ENCODE measurements at regions not wholly inside any gene's neighbourhood (a gene's known extent, or its start where the extent isn't known, plus 50 kb on each side); places are given as distances from the start of the nearest gene placed in this dataset.

DNA sequence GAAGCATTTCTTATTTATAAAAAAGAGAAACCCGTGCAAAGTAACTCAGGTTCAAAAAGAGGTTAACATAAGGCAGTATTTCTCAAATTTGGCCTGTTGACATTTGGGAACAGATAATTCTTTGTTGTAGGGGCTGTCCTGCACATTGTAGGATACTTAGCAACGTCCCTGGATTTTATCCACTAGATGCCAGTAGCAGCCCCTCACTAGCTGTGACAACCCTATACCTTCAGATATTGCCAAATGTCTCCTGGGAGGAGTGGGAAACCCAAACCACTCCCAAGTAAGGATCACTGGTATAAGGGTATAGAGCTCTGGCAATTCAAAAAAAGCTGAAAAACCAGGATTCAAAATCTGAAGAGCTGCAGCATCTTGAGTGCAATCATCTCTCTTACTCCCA, 202.3 kb upstream of the PRKCQ start:
- H3K4me2 ChIP-seq, result no peak overlapping the region
- no peak overlapping the region for H2AFZ ChIP-seq
- no peaks in the 10 kb centered on the region for H4K20me1 ChIP-seq (ENCODE audit: insufficient read depth, poor library complexity, severe bottlenecking)
- TF ChIP-seq EZH2phosphoT487 (IDR thresholded peaks at IDR 0.05; ENCODE audit: low read depth, severe bottlenecking, unreplicated experiment), result no peak
- TF ChIP-seq EZH2 (IDR thresholded peaks at IDR 0.05; ENCODE audit: borderline replicate concordance), result no peak
- no peak for TF ChIP-seq CTCF (IDR thresholded peaks at IDR 0.05; ENCODE audit: poor library complexity)
- WGBS (ENCODE audit: low lambda C conversion rate, missing lambda C conversion rate), result 46% methylated on average over 2 of the region's 2 CpGs
- H3K36me3 ChIP-seq (replicated peaks; ENCODE audit: insufficient read depth, low read depth), result no peaks in the 10 kb centered on the region
- H3K4me1 ChIP-seq (ENCODE audit: insufficient read depth), result no peaks in the 10 kb centered on the region
- no peaks in the 10 kb centered on the region for H3K79me2 ChIP-seq
- no peaks in the 10 kb centered on the region for H3K9me3 ChIP-seq (ENCODE audit: low read depth)
- no peaks in the 10 kb centered on the region for H3K27me3 ChIP-seq
- H3K9me2 ChIP-seq (replicated peaks; ENCODE audit: insufficient read depth), result no peaks in the 10 kb centered on the region
- H3K27ac ChIP-seq, result no peak overlapping the region
- no peak for DNase-seq (ENCODE audit: low spot score)
- no peak overlapping the region for H3K4me3 ChIP-seq

GRCh38 chr10:6781133-6781770, 201.2 kb upstream of the PRKCQ start:
- no peaks in the 10 kb centered on the region for H3K9me3 ChIP-seq (ENCODE audit: low read depth)
- H3K9me2 ChIP-seq (replicated peaks; ENCODE audit: insufficient read depth), result no peaks in the 10 kb centered on the region
- H3K79me2 ChIP-seq, result no peaks in the 10 kb centered on the region
- no peaks in the 10 kb centered on the region for H3K36me3 ChIP-seq (replicated peaks; ENCODE audit: insufficient read depth, low read depth)
- no peak for DNase-seq (ENCODE audit: low spot score)
- H3K4me2 ChIP-seq, result no peak overlapping the region
- no peak overlapping the region for H3K27ac ChIP-seq
- no peaks in the 10 kb centered on the region for H3K27me3 ChIP-seq
- H2AFZ ChIP-seq, result no peak overlapping the region
- no peaks in the 10 kb centered on the region for H4K20me1 ChIP-seq (ENCODE audit: insufficient read depth, poor library complexity, severe bottlenecking)
- no peak overlapping the region for H3K4me3 ChIP-seq
- 68% methylated on average over 3 of the region's 3 CpGs for WGBS (ENCODE audit: low lambda C conversion rate, missing lambda C conversion rate)
- no peaks in the 10 kb centered on the region for H3K4me1 ChIP-seq (ENCODE audit: insufficient read depth)
- TF ChIP-seq EZH2 (IDR thresholded peaks at IDR 0.05; ENCODE audit: borderline replicate concordance) (no peak), CTCF (IDR thresholded peaks at IDR 0.05; ENCODE audit: poor library complexity) (no peak), EZH2phosphoT487 (IDR thresholded peaks at IDR 0.05; ENCODE audit: low read depth, severe bottlenecking, unreplicated experiment) (no peak)

GRCh38 chr10:6780008-6780677, 200.1 kb upstream of the PRKCQ start:
- Histone ChIP-seq H3K36me3 (replicated peaks; ENCODE audit: insufficient read depth, low read depth) (no peaks in the 10 kb centered on the region), H3K4me1 (ENCODE audit: insufficient read depth) (no peaks in the 10 kb centered on the region), H4K20me1 (ENCODE audit: insufficient read depth, poor library complexity, severe bottlenecking) (no peaks in the 10 kb centered on the region), H3K79me2 (no peaks in the 10 kb centered on the region), H3K27ac (no peak overlapping the region), H3K4me2 (no peak overlapping the region), H2AFZ (no peak overlapping the region), H3K27me3 (no peaks in the 10 kb centered on the region), H3K9me3 (ENCODE audit: low read depth) (no peaks in the 10 kb centered on the region), H3K4me3 (no peak overlapping the region), H3K9me2 (replicated peaks; ENCODE audit: insufficient read depth) (no peaks in the 10 kb centered on the region)
- TF ChIP-seq CTCF (IDR thresholded peaks at IDR 0.05; ENCODE audit: poor library complexity) (no peak), EZH2phosphoT487 (IDR thresholded peaks at IDR 0.05; ENCODE audit: low read depth, severe bottlenecking, unreplicated experiment) (no peak), EZH2 (IDR thresholded peaks at IDR 0.05; ENCODE audit: borderline replicate concordance) (no peak)
- no peak for DNase-seq (ENCODE audit: low spot score)
- WGBS (ENCODE audit: low lambda C conversion rate, missing lambda C conversion rate), result 88% methylated on average over 5 of the region's 5 CpGs
